DMS53 treated with DMSO at 0.1 percent for 48 hours (cell line): ENCODE measurements at regions not wholly inside any gene's neighbourhood (a gene's known extent, or its start where the extent isn't known, plus 50 kb on each side); places are given as distances from the start of the nearest gene placed in this dataset.
"Not testable (repeated sequence)": the region's sequence is repeated elsewhere in the genome, so short reads cannot be mapped to it uniquely, and the experiment has no call there.

Experiments
- DNase-seq: peaks from one replicate; lab custom pipeline; 2025; ENCODE audit not compliant: unreplicated experiment; lab: John Stamatoyannopoulos, UW

- DNase-seq = peak; percentile 8
These were observed 107.2 kb upstream of the CDH2 start for GRCh38 chr18:28284132-28284531.

GRCh38 chr18:28281400-28281799 is 104.5 kb upstream of the CDH2 start:
- no peak for DNase-seq

GRCh38 chr18:28269750-28270149 is 92.8 kb upstream of the CDH2 start:
- DNase-seq = no peak

- no peak for DNase-seq
These were observed 91.1 kb upstream of the CDH2 start for GRCh38 chr18:28267878-28268625.

- no peak for DNase-seq
These were observed 90.3 kb upstream of the CDH2 start for GRCh38 chr18:28267276-28267675.

- no peak for DNase-seq
These were observed 79.2 kb upstream of the CDH2 start for GRCh38 chr18:28256166-28256565.

- DNase-seq = no peak
These were observed 71.7 kb upstream of the CDH2 start for GRCh38 chr18:28248653-28249052.

- not testable (repeated sequence) for DNase-seq
These were observed 63.7 kb upstream of the CDH2 start for GRCh38 chr18:28240626-28241025.

GRCh38 chr18:28236487-28236886 is 59.6 kb upstream of the CDH2 start:
- no peak for DNase-seq
